ENCODE measurements at regions not wholly inside any gene's neighbourhood (a gene's known extent, or its start where the extent isn't known, plus 50 kb on each side); places are given as distances from the start of the nearest gene placed in this dataset.
"Not testable (repeated sequence)": the region's sequence is repeated elsewhere in the genome, so short reads cannot be mapped to it uniquely, and the experiment has no call there.

- Histone ChIP-seq H3K36me3 (replicated peaks in 1 of 2; ENCODE audit: insufficient read depth in 1 of 2, low read depth in 2 of 2) (no peaks in the 10 kb centered on the region), H3K27ac (no peak overlapping the region), H3K4me1 (no peaks in the 10 kb centered on the region), H3K9me3 (no peaks in the 10 kb centered on the region), H3K4me3 (no peak overlapping the region), H3K27me3 (no peaks in the 10 kb centered on the region)
- intact Hi-C loops (cut with DNase I): no loop called here
- WGBS, 2 donors: 27 to 30% methylated on average over 3 of the region's 3 CpGs
- DNase-seq (peak in 3 of 4 donors; percentile 10 to 13 (median 13)), ATAC-seq (no peak)
- no peak for TF ChIP-seq POLR2A (IDR thresholded peaks at IDR 0.05)
- TF ChIP-seq, protein P1, sequence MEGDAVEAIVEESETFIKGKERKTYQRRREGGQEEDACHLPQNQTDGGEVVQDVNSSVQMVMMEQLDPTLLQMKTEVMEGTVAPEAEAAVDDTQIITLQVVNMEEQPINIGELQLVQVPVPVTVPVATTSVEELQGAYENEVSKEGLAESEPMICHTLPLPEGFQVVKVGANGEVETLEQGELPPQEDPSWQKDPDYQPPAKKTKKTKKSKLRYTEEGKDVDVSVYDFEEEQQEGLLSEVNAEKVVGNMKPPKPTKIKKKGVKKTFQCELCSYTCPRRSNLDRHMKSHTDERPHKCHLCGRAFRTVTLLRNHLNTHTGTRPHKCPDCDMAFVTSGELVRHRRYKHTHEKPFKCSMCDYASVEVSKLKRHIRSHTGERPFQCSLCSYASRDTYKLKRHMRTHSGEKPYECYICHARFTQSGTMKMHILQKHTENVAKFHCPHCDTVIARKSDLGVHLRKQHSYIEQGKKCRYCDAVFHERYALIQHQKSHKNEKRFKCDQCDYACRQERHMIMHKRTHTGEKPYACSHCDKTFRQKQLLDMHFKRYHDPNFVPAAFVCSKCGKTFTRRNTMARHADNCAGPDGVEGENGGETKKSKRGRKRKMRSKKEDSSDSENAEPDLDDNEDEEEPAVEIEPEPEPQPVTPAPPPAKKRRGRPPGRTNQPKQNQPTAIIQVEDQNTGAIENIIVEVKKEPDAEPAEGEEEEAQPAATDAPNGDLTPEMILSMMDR (IDR thresholded peaks at IDR 0.05): peak in 6 of 7 experiments; percentile 8 to 35 (median 23)
Measured at GRCh38 chr2:212892193-212892592, 259.2 kb downstream of the IKZF2 start.

DNA sequence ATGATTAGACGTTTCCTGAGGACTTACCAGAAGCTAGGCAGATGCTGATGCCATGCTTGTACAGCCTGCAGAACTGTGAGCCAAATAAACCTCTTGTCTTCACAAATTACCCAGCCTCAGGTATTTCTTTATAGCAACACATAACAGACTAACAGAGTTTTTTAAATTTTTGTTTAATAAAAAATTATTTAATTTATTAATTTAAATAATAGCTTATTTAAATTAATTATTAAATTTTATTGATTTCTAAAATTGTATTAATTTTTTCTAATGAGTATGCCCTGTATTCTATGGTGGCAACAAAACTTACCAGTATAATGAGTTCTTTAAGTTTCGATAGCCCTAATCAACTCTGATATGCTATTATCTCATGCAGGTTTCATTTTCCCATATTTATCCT lies 259.8 kb downstream of the IKZF2 start:
- H3K36me3 ChIP-seq (replicated peaks in 1 of 2; ENCODE audit: insufficient read depth in 1 of 2, low read depth in 2 of 2): no peaks in the 10 kb centered on the region
- DNase-seq (no peak), ATAC-seq (no peak)
- no peak overlapping the region for H3K27ac ChIP-seq
- TF ChIP-seq POLR2A (IDR thresholded peaks at IDR 0.05): no peak
- TF ChIP-seq, protein P1 (IDR thresholded peaks at IDR 0.05): no peak
- no peak overlapping the region for H3K4me3 ChIP-seq
- WGBS, 2 donors: 36 to 49% methylated on average over 2 of the region's 2 CpGs
- no peaks in the 10 kb centered on the region for H3K9me3 ChIP-seq
- intact Hi-C loops (cut with DNase I): no loop called here
- no peaks in the 10 kb centered on the region for H3K4me1 ChIP-seq
- no peaks in the 10 kb centered on the region for H3K27me3 ChIP-seq

DNA sequence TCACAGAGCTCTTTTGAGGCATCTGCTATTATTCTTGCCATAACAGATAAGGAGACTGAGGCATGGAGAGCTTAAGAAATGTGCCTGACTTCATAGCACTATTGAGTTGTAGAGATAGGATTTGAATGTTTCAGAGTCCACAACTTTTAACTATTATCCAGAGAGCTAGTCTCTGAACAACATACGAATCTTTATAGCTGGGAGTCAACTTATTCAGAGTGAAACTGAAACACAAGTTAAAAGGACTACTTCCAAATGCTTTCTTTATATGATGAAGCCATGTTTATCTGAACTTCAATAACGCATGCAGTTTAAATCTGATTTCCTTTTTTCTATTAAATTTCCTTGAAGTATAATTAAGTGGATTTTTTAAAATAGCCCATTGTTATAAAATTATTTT lies 268.8 kb downstream of the IKZF2 start:
- DNase-seq: no peak
- H3K4me3 ChIP-seq: no peak overlapping the region
- H3K9me3 ChIP-seq: no peaks in the 10 kb centered on the region
- intact Hi-C loops (cut with DNase I): no loop called here
- WGBS, 2 donors: 63 to 76% methylated on average over 2 of the region's 2 CpGs
- H3K36me3 ChIP-seq (replicated peaks in 1 of 2; ENCODE audit: insufficient read depth in 1 of 2, low read depth in 2 of 2): no peaks in the 10 kb centered on the region
- TF ChIP-seq POLR2A (IDR thresholded peaks at IDR 0.05): no peak
- TF ChIP-seq, protein P1 (IDR thresholded peaks at IDR 0.05): no peak
- H3K27ac ChIP-seq: no peak overlapping the region
- H3K27me3 ChIP-seq: no peaks in the 10 kb centered on the region
- no peak for ATAC-seq
- no peaks in the 10 kb centered on the region for H3K4me1 ChIP-seq

DNA sequence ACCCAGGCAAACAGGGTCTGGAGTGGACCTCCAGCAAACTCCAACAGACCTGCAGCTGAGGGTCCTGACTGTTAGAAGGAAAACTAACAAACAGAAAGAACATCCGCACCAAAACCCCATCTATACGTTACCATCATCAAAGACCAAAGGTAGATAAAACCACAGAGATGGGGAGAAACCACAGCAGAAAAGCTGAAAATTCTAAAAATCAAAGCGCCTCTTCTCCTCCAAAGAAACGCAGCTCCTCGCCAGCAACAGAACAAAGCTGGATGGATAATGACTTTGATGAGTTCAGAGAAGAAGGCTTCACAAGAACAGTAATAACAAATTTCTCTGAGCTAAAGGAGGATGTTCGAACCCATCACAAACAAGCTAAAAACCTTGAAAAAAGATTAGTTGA lies 274.9 kb downstream of the IKZF2 start:
- DNase-seq; intact Hi-C loops (cut with DNase I); H3K4me1 ChIP-seq; H3K27ac ChIP-seq; H3K4me3 ChIP-seq; H3K27me3 ChIP-seq; H3K36me3 ChIP-seq (replicated peaks in 1 of 2; ENCODE audit: insufficient read depth in 1 of 2, low read depth in 2 of 2); ATAC-seq: not testable (repeated sequence)
- WGBS, 2 donors: 76 to 88% methylated on average over 6 of the region's 6 CpGs
- peaks cover 0 to 10% (median 0%) of the 10 kb centered on the region in 3 donors for H3K9me3 ChIP-seq

- intact Hi-C loops (cut with DNase I); DNase-seq; H3K36me3 ChIP-seq (replicated peaks in 1 of 2; ENCODE audit: insufficient read depth in 1 of 2, low read depth in 2 of 2); H3K27ac ChIP-seq; H3K4me3 ChIP-seq; H3K27me3 ChIP-seq; ATAC-seq; H3K4me1 ChIP-seq: not testable (repeated sequence)
- H3K9me3 ChIP-seq: peaks cover 0 to 10% (median 0%) of the 10 kb centered on the region in 3 donors
- 62 to 65% methylated on average over 5 of the region's 5 CpGs for WGBS, 2 donors
Measured at GRCh38 chr2:212875950-212876349, 275.5 kb downstream of the IKZF2 start.

DNA sequence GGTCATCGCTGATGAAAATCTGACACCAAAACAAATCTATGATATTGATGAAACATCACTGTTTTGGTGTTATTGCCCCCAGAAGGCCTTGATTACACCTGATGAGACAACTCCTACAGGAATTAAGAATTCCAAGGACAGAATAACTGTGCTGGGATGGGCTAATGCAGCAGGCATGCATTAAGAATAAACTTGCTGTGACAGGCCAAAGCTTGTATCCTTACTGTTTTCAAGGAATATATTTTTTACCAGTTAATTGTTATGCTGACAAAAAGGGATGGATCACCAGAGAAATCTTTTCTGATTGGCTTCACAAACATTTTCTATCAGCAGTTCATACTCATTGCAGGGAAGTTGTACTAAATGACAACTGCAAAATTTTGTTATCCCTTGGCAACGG lies 278.2 kb downstream of the IKZF2 start:
- H3K36me3 ChIP-seq (replicated peaks in 1 of 2; ENCODE audit: insufficient read depth in 1 of 2, low read depth in 2 of 2): no peaks in the 10 kb centered on the region
- H3K9me3 ChIP-seq: peaks cover 0 to 10% (median 0%) of the 10 kb centered on the region in 3 donors
- no peaks in the 10 kb centered on the region for H3K27me3 ChIP-seq
- ATAC-seq (no peak), DNase-seq (no peak)
- no peak overlapping the region for H3K27ac ChIP-seq
- WGBS, 2 donors: 83 to 88% methylated on average over 2 of the region's 2 CpGs
- H3K4me3 ChIP-seq: no peak overlapping the region
- H3K4me1 ChIP-seq: no peaks in the 10 kb centered on the region
- intact Hi-C loops (cut with DNase I): no loop called here
- TF ChIP-seq, protein P1 (IDR thresholded peaks at IDR 0.05): no peak
- no peak for TF ChIP-seq POLR2A (IDR thresholded peaks at IDR 0.05)
